IMR-90 (cell line): ENCODE measurements at regions not wholly inside any gene's neighbourhood (a gene's known extent, or its start where the extent isn't known, plus 50 kb on each side); places are given as distances from the start of the nearest gene placed in this dataset.
"Not testable (repeated sequence)": the region's sequence is repeated elsewhere in the genome, so short reads cannot be mapped to it uniquely, and the experiment has no call there.

Experiments
- ATAC-seq: fragments of 200-7000 bp; cut with Tn5 transposase; 2 replicates; pipeline ENCODE4 v1.9.1; 2020; ENCODE audit warnings: low read depth, mild to moderate bottlenecking, moderate library complexity
- BruUV-seq: library from RNA; stranded (reverse); fragments of 400-500 nt; replicated peaks from 2 replicates; lab custom pipeline; 2021; lab: Mats Ljungman, UMichigan
- CTCF ChIA-PET: fragments of 300-600 bp; formaldehyde crosslinking; extraction: SDS; loops from one replicate; lab custom pipeline; 2021; ENCODE audit warnings: antibody characterized with exemption; lab: Yijun Ruan, JAX
- POLR2A ChIA-PET: fragments of 300-600 bp; sonication (Branson Sonifier 250); formaldehyde crosslinking; loops from one replicate; lab custom pipeline; 2022; ENCODE audit warnings: antibody characterized with exemption; ENCODE audit not compliant: unreplicated experiment; lab: Charles Lee
- DNase-seq: peaks from one replicate; pipeline ENCODE4 v3.0.0; 2013
- H2AFZ ChIP-seq: replicated peaks from 2 replicates; pipeline ENCODE3; 2013; ENCODE audit warnings: low read length, mild to moderate bottlenecking; ENCODE audit not compliant: poor library complexity
- H2AK5ac ChIP-seq: 2 replicates; pipeline ENCODE4 v1.6.1; 2013; ENCODE audit warnings: low read depth, low read length, inconsistent platforms
- H2AK9ac ChIP-seq: replicated peaks from 2 replicates; pipeline ENCODE3; 2013; ENCODE audit warnings: mild to moderate bottlenecking, low read depth, low read length, moderate library complexity; ENCODE audit not compliant: poor library complexity
- H2BK120ac ChIP-seq: 2 replicates; pipeline ENCODE4 v1.6.1; 2013; ENCODE audit warnings: low read depth, low read length, inconsistent platforms
- H2BK15ac ChIP-seq: 3 replicates; pipeline ENCODE4 v1.6.1; 2013; ENCODE audit warnings: low read depth, low read length, inconsistent platforms
- H2BK20ac ChIP-seq: 2 replicates; pipeline ENCODE4 v1.6.1; 2013; ENCODE audit warnings: low read depth, mild to moderate bottlenecking, inconsistent platforms, low read length, moderate library complexity
- H2BK5ac ChIP-seq: 2 replicates; pipeline ENCODE4 v1.6.1; 2013; ENCODE audit warnings: mild to moderate bottlenecking, low read depth, low read length, inconsistent platforms; ENCODE audit not compliant: poor library complexity, severe bottlenecking
- H3K14ac ChIP-seq: replicated peaks from 2 replicates; pipeline ENCODE4 v1.6.1; 2013; ENCODE audit warnings: low read depth, low read length, inconsistent platforms
- H3K18ac ChIP-seq: 2 replicates; pipeline ENCODE4 v1.6.1; 2013; ENCODE audit warnings: low read depth, low read length, control low read depth
- H3K23ac ChIP-seq: 2 replicates; pipeline ENCODE4 v1.6.1; 2013; ENCODE audit warnings: low read depth, low read length, inconsistent platforms
- H3K27ac ChIP-seq: 2 replicates; pipeline ENCODE4 v1.5.1; 2013; ENCODE audit warnings: mild to moderate bottlenecking, control low read depth, low read length; ENCODE audit not compliant: insufficient read depth
- H3K27me3 ChIP-seq: 2 replicates; pipeline ENCODE4 v1.6.1; 2013; ENCODE audit warnings: low read length; ENCODE audit not compliant: control insufficient read depth, insufficient read depth
- H3K36me3 ChIP-seq: 2 replicates; pipeline ENCODE4 v1.6.1; 2013; ENCODE audit warnings: low read length, mixed read lengths; ENCODE audit not compliant: control insufficient read depth, insufficient read depth
- H3K4ac ChIP-seq: 2 replicates; pipeline ENCODE4 v1.6.1; 2013; ENCODE audit warnings: low read depth, low read length, inconsistent platforms
- H3K4me1 ChIP-seq: 2 replicates; pipeline ENCODE4 v1.6.1; 2013; ENCODE audit warnings: low read length, mixed read lengths; ENCODE audit not compliant: control insufficient read depth, insufficient read depth
- H3K4me2 ChIP-seq: 2 replicates; pipeline ENCODE4 v1.6.1; 2013; ENCODE audit warnings: low read depth, mild to moderate bottlenecking, control low read depth, low read length, moderate library complexity
- H3K4me3 ChIP-seq: 2 replicates; pipeline ENCODE4 v1.5.1; 2013; ENCODE audit warnings: low read depth, mild to moderate bottlenecking, control low read depth, low read length, moderate library complexity; ENCODE audit not compliant: insufficient read depth
- H3K56ac ChIP-seq: 2 replicates; pipeline ENCODE4 v1.6.1; 2013; ENCODE audit warnings: low read length, inconsistent platforms; ENCODE audit not compliant: insufficient read depth; ENCODE audit errors: extremely low read depth
- H3K79me1 ChIP-seq, 2 experiments: 2 replicates each; pipeline ENCODE4 v1.6.1; 2013; ENCODE audit warnings: low read length in 2 of 2, inconsistent platforms in 1 of 2, low read depth in 1 of 2
- H3K9ac ChIP-seq: 2 replicates; pipeline ENCODE4 v1.6.1; 2013; ENCODE audit warnings: low read depth, low read length, control low read depth
- H3K9me1 ChIP-seq: 2 replicates; pipeline ENCODE4 v1.6.1; 2013; ENCODE audit warnings: low read length, inconsistent platforms; ENCODE audit not compliant: insufficient read depth
- H3K9me3 ChIP-seq: 2 replicates; pipeline ENCODE4 v1.6.1; 2013; ENCODE audit warnings: low read length; ENCODE audit not compliant: control insufficient read depth, insufficient read depth
- H4K20me1 ChIP-seq: 2 replicates; pipeline ENCODE4 v1.6.1; 2013; ENCODE audit warnings: low read length, inconsistent platforms; ENCODE audit not compliant: insufficient read depth
- H4K5ac ChIP-seq: 2 replicates; pipeline ENCODE4 v1.6.1; 2013; ENCODE audit warnings: mild to moderate bottlenecking, low read depth, low read length, control low read depth
- H4K8ac ChIP-seq, 2 experiments: 2 replicates each; pipeline ENCODE4 v1.6.1; 2013; ENCODE audit warnings: low read depth in 2 of 2, low read length in 2 of 2, control low read depth in 1 of 2, inconsistent platforms in 1 of 2
- H4K91ac ChIP-seq: 2 replicates; pipeline ENCODE4 v1.6.1; 2013; ENCODE audit warnings: low read depth, low read length, inconsistent platforms; ENCODE audit not compliant: insufficient read depth
- WGBS, 2 experiments: methylation state at CpG; one replicate each; pipeline versions ENCODE4 v1.1.5 to v1.1.7; 2013; ENCODE audit warnings: missing lambda C conversion rate in 2 of 2; ENCODE audit not compliant: insufficient read length in 1 of 2; ENCODE audit errors: extremely low coverage in 2 of 2; 5-methylcytosine and 5-hydroxymethylcytosine counted together
- dilution Hi-C: fragments of 300-500 bp; cut with HindIII; formaldehyde crosslinking; loops from one replicate; pipeline ENCODE4 v1.14.3; 2018; ENCODE audit warnings: low sequenced_read_pairs; ENCODE audit not compliant: unreplicated experiment
- in situ Hi-C: fragments of 300-500 bp; cut with MboI; formaldehyde crosslinking; loops from 3 replicates; pipeline ENCODE4 v1.14.3; 2019; ENCODE audit warnings: low sequenced_read_pairs, inconsistent platforms, mixed read lengths
- intact Hi-C: fragments of 100-400 bp; cut with micrococcal nuclease; formaldehyde crosslinking; loops from 2 replicates; pipeline ENCODE4 v1.10.0; 2022

GRCh38 chr6:159515811-159516210, 177.2 kb downstream of the SOD2 start:
- intact Hi-C loops, H3K79me1 ChIP-seq, DNase-seq, H2AFZ ChIP-seq, H2BK15ac ChIP-seq, H2BK5ac ChIP-seq, H3K9me3 ChIP-seq, H4K20me1 ChIP-seq, in situ Hi-C loops, H3K4ac ChIP-seq, BruUV-seq, H3K23ac ChIP-seq, H3K9ac ChIP-seq, H3K4me2 ChIP-seq, H4K91ac ChIP-seq, ATAC-seq, H2BK20ac ChIP-seq, POLR2A ChIA-PET, H3K9me1 ChIP-seq, H3K4me1 ChIP-seq, H2BK120ac ChIP-seq, H3K4me3 ChIP-seq, H4K8ac ChIP-seq, H3K14ac ChIP-seq, H2AK9ac ChIP-seq, H3K18ac ChIP-seq, H4K5ac ChIP-seq, dilution Hi-C loops, H3K36me3 ChIP-seq, H3K27me3 ChIP-seq, H3K27ac ChIP-seq, H2AK5ac ChIP-seq, H3K56ac ChIP-seq: not testable (repeated sequence)
- CTCF ChIA-PET = interaction anchor here (0.6 kb wide), 1 partner anchor 51 kb away, joined by 3 read pairs; no protein-coding TSS in a partner anchor
- WGBS, 2 experiments = no CpG with 5 or more reads among the region's 3 CpGs
